ENCODE measurements at regions not wholly inside any gene's neighbourhood (a gene's known extent, or its start where the extent isn't known, plus 50 kb on each side); places are given as distances from the start of the nearest gene placed in this dataset.

GRCh38 chr17:77728474-77728795, 230.1 kb upstream of the TNRC6C start:
- TF ChIP-seq REST (IDR thresholded peaks at IDR 0.05; ENCODE audit: insufficient read depth in 1 of 2, low read depth in 2 of 2, low read length in 2 of 2) (no peak), POLR2AphosphoS5 (IDR thresholded peaks at IDR 0.05; ENCODE audit: low read depth, low read length) (no peak), TAF1 (IDR thresholded peaks at IDR 0.05; ENCODE audit: borderline replicate concordance, insufficient read depth, low read length) (no peak), FOXP2 (optimal IDR thresholded peaks at IDR 0.05; ENCODE audit: borderline replicate concordance, extremely low read depth, extremely low read length, insufficient read depth) (no peak), SIN3A (IDR thresholded peaks at IDR 0.05; ENCODE audit: borderline replicate concordance, insufficient read depth, low read length) (no peak)

GRCh38 chr17:77728871-77729270, 229.6 kb upstream of the TNRC6C start:
- TF ChIP-seq FOXP2 (optimal IDR thresholded peaks at IDR 0.05; ENCODE audit: borderline replicate concordance, extremely low read depth, extremely low read length, insufficient read depth) (no peak), POLR2AphosphoS5 (IDR thresholded peaks at IDR 0.05; ENCODE audit: low read depth, low read length) (no peak), SIN3A (IDR thresholded peaks at IDR 0.05; ENCODE audit: borderline replicate concordance, insufficient read depth, low read length) (no peak), TAF1 (IDR thresholded peaks at IDR 0.05; ENCODE audit: borderline replicate concordance, insufficient read depth, low read length) (no peak), REST (IDR thresholded peaks at IDR 0.05; ENCODE audit: insufficient read depth in 1 of 2, low read depth in 2 of 2, low read length in 2 of 2) (no peak)

GRCh38 chr17:77729587-77729986, 228.9 kb upstream of the TNRC6C start:
- TF ChIP-seq FOXP2 (optimal IDR thresholded peaks at IDR 0.05; ENCODE audit: borderline replicate concordance, extremely low read depth, extremely low read length, insufficient read depth) (no peak), REST (IDR thresholded peaks at IDR 0.05; ENCODE audit: insufficient read depth in 1 of 2, low read depth in 2 of 2, low read length in 2 of 2) (no peak), SIN3A (IDR thresholded peaks at IDR 0.05; ENCODE audit: borderline replicate concordance, insufficient read depth, low read length) (no peak), POLR2AphosphoS5 (IDR thresholded peaks at IDR 0.05; ENCODE audit: low read depth, low read length) (no peak), TAF1 (IDR thresholded peaks at IDR 0.05; ENCODE audit: borderline replicate concordance, insufficient read depth, low read length) (no peak)

GRCh38 chr17:77730376-77730775, 228.1 kb upstream of the TNRC6C start:
- TF ChIP-seq REST (IDR thresholded peaks at IDR 0.05; ENCODE audit: insufficient read depth in 1 of 2, low read depth in 2 of 2, low read length in 2 of 2) (no peak), TAF1 (IDR thresholded peaks at IDR 0.05; ENCODE audit: borderline replicate concordance, insufficient read depth, low read length) (no peak)

- TF ChIP-seq SIN3A (IDR thresholded peaks at IDR 0.05; ENCODE audit: borderline replicate concordance, insufficient read depth, low read length): no peak
- TF ChIP-seq TAF1 (IDR thresholded peaks at IDR 0.05; ENCODE audit: borderline replicate concordance, insufficient read depth, low read length): no peak
- TF ChIP-seq REST (IDR thresholded peaks at IDR 0.05; ENCODE audit: insufficient read depth in 1 of 2, low read depth in 2 of 2, low read length in 2 of 2): no peak
- no peak for TF ChIP-seq POLR2AphosphoS5 (IDR thresholded peaks at IDR 0.05; ENCODE audit: low read depth, low read length)
- no peak for TF ChIP-seq FOXP2 (optimal IDR thresholded peaks at IDR 0.05; ENCODE audit: borderline replicate concordance, extremely low read depth, extremely low read length, insufficient read depth)
Observed at GRCh38 chr17:77733576-77734296, 224.8 kb upstream of the TNRC6C start.

All from PFSK-1 (cell line).